ENCODE measurements at regions not wholly inside any gene's neighbourhood (a gene's known extent, or its start where the extent isn't known, plus 50 kb on each side); places are given as distances from the start of the nearest gene placed in this dataset.

DNA sequence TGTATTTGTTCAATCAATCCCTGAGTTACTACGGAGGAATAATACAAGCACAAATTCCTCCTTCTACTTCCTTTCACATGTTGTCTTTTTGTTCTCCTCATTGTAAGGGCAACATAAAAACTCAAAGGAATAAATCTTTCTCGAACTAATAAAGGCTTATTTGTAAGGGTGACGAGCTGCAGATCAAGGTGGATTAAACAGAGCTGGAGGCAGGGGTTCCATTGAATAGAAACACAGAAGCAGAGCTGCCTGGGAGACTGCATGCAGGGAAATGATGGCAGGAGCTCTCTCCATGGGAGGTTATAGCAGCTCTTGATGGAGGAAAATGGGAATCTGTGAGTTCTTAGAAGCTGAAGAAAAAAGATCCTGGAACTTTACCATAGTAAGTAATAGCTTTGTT lies 160.2 kb downstream of the CYYR1 start:
- no peak for DNase-seq (ENCODE audit: low spot score)

DNA sequence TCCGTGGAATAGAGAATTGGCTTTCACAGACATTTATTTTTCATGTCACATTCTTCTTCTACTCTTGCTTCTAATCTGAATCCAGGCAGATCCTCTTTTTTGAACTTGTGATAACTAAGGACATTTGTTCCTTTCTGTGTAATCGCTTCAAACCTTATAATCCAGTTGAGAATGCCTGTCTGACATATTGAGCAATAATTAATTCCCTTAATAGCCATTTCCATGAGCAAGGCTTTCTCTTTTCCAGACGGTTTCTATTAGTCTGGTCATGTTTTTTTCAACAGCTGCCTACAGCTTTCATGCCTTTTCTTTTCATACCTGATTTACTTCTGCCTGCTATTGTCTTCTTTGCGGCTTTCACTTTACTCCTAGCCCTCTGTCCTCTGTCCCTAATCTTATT lies 163.4 kb downstream of the CYYR1 start:
- DNase-seq (ENCODE audit: low spot score) = no peak

DNA sequence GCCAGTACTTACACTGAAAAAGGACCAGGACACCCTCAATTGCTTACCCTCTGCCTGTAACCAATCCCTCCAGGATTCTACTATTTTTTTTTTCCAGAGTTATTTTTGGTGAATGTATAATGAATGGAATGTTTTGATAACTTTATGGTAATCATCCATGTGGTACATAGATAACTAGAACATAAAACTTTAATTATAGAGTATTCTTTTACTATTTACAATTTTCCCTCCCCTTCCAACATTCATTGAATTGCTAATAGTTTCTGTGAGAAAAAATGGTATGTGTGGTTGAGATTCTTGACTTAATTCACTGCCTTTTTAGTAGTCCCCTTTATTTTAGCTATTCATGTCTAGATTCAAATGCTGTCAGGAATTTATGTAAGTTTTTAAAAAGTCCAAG lies 164.6 kb downstream of the CYYR1 start:
- no peak for DNase-seq (ENCODE audit: low spot score)

DNA sequence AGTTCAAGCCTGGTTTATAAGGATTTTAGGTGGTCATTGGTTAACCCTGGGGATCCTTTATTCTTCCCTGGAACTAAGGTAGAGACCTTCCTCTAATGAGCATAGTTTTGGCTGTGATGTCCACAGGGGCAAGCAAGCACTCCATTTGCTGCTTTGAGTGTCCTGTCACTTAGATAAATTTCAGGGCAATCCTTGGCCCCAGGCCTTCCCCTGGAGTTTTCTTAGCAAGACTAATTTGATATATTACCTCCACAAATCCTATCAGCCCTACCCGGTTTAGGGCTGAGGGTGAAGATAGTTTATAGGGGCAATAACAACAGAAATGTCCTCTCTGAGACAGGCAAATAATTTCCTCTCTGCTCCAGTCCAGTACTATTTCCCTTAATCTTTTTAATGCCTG lies 166.6 kb downstream of the CYYR1 start:
- no peak for DNase-seq (ENCODE audit: low spot score)

DNA sequence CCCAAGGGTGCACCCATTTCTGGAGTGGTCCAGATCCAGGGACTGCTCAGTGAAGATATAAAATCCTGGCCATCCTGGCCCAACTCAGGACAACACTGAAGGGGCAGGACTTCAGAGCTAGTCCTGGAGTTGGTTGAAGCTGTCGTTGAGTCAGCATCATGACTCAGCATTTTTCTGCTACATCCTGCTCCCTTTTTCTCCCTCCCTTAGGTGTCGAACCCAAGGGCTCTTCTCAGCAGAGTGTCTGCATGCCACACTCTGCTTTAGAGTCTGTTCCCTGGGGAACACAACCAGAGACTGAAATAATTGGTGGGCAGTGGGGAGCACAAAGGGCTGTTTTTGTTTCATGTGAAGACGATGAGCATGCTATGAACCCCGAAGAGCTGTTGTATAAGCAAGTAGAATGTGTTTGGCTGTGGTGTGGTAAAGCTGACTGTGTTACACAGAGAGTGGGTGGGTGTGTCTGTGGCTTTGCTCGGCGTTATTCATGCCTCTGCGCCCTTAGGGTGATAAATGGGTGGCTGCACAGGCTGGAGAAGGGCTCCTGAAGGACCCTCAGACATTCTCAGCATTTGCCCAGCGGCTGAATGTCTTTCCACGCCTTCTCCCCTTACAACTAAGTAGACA lies 167.2 kb downstream of the CYYR1 start:
- peak; percentile 14 for DNase-seq (ENCODE audit: low spot score)

DNA sequence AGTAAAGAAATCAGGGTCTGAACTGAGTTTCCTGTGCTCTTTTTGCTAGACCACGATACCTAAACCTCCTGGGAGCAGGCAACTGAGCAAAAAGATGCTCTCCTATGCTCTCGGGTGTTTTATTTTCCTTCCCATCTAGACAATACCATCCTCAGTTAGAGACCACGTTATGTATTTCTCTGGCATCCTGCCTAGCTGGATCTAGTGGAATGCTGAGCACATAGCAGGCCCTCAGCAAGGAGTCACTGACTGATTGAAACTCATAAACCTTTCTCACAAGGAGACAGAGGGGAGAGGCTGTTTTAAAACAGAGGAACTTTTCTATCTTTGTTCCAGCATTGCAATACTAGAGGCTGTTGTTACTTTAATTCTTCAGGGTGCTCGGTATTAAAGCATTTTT lies 168.0 kb downstream of the CYYR1 start:
- no peak for DNase-seq (ENCODE audit: low spot score)

DNA sequence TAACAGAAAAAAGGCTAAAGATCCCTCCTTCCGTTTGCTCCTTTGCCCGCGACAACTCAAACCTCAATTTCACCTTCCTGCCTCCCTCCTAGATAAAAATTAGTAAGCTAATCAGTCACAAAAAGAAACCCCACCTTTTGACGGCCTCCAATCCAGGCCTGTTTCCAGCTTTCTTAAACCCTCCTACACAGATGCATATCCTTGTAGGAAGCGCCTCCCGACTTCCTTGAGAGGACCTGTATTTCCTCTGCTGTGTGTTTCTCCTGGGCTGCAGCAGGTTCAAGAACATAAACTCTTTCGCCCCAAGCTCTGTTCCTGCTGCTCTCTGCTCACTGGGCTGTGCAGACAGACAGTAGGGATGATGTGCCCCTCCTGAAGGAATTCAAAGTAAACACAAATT lies 168.8 kb downstream of the CYYR1 start:
- no peak for DNase-seq (ENCODE audit: low spot score)

DNA sequence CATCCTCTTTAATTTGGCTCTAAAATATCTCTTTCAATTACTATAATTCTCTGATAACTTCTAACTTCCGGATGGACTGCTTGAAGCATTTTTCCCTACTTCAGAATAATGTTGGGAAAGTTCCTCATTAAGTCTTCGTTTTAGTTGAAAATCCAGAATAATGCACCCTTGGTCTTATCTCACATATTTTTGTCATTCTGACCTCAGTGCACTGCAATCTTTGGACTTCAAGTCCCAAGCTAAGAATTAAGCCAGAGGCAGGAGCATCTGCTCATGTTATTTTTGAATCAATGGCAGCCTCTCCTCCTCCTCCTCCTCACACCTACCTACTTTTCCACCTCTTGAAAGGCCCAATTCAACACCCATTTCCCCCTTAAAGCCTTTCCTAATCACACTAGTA lies 169.8 kb downstream of the CYYR1 start:
- no peak for DNase-seq (ENCODE audit: low spot score)

DNA sequence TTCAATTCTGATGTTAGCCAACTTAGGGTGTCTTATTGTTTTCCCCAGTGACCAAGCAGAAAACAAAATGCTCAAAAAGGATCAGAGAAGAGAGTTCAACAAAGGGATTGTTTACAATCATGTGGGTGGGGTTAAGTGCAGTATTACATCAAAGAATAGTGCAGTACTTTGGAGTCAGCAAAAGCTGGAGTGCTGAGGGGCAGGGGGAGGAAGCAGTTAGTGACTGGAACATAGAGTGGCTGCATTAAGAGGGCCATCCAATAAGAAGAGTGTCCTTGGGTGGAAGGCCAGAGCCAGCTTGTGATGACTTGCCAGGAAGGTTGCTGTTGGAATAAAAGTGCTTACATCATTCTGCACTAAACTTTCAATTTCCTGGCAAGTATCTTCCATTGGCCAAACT lies 175.5 kb downstream of the CYYR1 start:
- no peak for DNase-seq (ENCODE audit: low spot score)

DNA sequence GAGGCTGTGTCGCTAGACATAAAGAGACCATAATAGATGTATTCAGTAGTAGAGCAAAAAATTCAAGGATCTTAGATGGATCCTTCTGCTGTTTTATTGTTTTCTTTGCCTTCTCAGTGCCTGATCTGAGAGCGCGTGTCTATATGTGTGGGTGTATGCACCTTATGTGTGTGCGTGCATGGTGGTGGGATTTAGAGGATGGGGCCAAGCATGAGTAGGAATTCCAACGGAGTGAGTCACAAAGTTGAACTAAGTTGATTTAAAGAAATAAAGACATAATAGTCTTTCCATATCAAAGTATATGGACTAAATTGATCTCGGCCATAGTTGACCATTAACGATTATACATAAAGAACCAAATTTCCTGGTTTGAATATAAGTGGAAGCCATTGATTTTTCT lies 178.7 kb downstream of the CYYR1 start:
- no peak for DNase-seq (ENCODE audit: low spot score)

DNA sequence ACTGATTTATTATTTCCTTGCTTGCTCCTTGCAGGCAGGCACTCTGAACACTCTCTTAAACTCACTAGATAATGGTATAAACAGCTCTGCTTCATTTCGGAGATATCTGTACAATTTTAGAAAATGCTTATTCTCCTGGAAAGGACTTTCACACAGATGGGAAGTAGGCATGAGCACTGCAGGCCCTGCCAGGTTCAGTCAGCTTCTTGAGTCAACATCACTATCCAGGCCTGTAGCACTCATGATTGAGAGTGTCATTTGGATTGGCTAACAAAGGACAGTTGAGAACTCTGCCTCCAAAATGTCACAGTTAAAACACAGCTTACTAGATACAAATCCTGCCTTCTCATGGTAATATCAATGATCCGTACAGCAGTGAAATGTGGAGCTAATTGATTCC lies 181.9 kb downstream of the CYYR1 start:
- DNase-seq (ENCODE audit: low spot score) = peak; percentile 11

DNA sequence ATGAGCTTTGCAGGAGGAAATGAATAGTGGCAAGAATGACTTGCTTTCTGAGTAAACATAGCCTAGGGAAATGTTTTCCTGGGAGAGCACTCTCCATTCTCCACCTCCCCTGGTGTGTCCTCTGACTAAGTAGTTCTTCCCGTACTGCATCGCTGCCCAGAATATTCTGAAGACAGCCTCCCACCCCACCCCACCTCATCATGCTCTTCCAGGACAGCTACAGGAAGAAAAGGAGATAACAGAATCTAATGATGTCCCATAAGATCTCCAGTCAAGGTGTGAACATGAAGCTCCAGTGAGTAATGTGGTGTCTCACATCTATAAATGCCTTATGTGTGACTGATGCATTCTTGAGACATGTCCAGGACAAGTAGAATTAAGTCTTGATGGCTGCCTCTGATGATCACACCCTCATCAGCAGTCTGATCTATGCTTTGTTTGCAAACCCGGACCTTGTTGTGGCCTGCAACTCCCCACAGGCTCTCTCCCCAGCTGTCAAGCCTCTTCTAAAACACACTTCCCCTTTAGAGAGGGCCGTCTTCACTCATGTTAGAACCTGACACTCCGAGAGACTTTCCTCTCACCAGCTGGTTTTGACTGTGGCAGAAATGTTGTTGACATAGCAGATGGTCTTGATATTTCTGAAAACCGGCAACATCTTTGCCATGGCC lies 183.0 kb downstream of the CYYR1 start:
- peak; percentile 4 for DNase-seq (ENCODE audit: low spot score)

DNA sequence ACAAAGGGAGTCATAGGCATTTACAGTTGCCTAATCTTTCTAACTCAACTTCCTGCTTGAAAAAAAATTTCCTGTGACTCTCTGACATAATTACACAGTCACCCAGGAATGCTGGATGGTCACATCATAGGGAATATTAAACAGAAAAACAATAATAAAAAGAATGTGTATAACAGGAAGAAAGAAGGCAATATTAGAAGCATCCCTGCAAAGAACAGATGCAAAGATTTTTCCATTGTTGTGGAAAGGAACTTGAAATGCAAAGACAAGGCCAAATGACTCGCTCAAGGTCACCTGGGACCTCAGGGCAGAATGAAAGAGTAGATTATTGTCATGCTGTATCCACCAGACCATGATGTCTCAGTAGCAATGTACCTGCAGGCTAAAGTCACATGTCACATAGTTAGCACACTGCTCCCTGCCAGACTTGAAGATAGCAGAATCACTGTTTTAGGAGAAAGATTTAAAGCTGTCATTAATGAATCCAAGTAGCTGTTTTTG lies 184.3 kb downstream of the CYYR1 start:
- no peak for DNase-seq (ENCODE audit: low spot score)

DNA sequence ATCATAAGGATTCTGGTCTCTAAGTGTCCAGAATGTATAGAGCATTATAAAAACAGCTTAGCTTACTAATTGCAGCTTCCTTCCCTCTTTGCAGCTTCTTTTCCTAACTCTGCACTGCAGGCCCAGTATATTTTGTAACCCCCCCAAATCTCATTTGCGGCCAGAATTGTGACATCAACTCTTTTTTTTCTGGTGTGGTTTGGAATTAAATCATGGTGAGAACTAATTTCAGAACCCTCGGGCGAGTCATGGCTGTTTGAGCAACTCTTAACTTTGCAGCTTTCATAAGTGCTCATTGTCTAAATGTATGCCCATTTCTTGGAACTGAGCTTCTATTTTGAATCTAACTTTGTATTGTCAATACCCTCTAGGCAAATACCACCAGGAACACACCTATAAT lies 187.4 kb downstream of the CYYR1 start:
- no peak for DNase-seq (ENCODE audit: low spot score)

DNA sequence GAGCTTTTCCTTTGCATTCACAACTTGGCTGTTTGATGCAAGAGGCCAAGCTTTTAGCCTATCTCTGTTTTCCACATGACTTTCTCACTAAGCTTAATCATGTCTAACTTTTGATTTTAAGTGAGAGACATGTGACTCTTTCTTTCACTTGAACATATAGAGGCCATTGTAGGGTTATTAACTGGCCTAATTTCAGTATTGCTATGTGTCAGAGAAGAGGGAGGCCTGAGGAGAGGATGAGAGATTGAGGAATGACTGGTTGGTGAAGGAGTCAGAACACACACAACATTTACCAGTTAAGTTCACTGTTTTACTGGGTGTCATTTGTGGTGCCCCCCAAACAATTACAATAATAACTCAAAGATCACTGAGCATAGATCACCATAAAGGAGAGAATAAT lies 193.5 kb downstream of the CYYR1 start:
- no peak for DNase-seq (ENCODE audit: low spot score)

DNA sequence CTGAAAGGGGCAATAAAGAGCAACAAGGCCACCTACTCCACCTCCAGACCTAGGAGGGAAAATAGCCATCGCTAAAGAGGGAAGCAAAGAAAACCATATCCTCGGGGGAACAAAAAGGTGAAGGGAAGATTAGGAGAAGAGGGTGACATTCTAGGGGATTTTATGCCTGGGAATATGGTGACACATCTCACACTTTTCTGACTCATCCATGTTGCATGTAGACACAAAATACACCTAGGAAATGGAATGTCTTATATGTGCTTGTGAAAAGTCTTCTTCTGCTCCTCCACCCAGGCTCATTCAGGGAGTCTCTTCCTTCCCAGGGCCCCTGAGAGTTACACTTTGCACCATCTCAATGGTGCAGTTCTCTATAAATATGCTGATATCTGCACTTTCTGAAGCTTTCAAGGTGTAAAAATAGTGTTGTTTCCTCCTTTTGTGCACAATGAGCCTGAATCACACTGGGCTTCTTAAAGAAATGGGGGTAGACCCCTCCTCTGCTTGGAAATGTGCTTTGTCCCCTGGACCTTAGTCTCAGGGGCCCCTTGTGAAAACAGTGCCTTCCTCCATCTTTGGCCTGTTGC lies 195.9 kb downstream of the CYYR1 start:
- DNase-seq (ENCODE audit: low spot score) = no peak

DNA sequence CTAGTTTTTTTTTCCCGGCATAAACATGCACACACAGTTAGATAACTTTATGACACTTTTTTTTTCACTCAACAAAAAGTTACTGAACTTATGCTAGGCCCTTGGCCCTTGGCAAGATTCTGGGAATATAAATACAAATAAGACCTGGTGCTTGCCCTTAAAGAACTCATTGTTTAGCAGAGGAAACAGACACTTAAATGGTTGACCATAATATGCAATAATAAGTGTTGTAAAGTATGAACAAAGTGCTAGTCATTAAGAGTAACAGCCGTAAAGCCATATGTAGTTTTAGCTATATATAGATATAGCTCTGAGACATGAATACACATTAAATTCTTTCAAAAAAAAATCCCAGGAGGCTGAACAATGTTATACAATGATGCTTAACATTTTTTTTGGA lies 198.3 kb downstream of the CYYR1 start:
- no peak for DNase-seq (ENCODE audit: low spot score)

DNA sequence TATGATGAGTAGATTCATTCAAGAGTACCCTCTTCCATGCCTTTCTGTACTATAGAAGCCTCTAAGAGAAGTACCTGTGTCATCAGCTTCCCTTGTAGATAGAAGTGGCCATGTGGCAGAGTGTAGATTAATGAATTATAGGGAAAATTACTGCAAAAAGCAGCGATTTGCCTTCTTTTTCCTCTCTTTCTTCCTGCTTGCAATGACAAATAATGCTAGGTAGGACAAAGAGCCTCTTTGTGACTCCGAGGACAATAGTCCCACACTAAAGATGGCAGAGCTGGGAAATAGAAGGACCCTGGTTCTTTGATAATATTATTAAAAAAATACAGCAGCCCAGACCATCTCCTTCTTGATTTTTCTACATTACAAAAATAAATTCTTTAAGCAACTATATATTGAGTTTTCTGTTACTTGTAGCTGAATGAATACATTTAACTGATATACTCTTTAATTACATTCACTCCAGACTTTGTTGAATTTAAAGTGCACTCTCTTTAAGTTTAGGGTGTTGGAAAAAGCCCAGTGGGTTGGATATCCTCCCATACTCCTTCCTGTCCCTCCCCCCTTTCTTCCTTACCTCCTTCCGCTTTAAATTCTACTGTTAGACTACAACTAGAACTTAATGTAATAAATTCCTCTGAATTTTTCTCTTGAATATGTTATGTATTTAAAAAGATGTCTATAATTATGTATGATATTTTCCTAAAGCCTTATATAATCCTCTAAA lies 198.2 kb upstream of the APP start:
- peak; percentile 80 for DNase-seq (ENCODE audit: low spot score)

DNA sequence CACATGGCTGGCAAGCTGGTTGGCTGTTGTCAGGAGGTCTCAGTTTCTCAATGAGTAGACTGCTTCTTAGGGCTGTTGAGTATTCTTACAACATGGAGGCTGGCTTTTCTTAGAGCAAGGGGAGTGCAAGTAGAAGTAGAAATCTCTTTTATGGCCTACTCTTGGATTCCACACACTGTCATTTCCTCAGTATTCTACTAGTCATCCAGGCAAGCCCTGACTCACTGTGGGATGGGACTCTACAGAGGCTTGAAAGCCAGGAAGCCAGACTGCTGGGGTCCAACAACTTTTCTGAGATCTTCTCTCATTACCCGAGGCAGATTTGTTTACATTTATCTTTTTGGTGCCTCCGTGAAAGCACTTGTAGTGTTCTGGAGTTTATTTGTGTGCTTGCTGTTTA lies 196.2 kb upstream of the APP start:
- DNase-seq (ENCODE audit: low spot score) = no peak

DNA sequence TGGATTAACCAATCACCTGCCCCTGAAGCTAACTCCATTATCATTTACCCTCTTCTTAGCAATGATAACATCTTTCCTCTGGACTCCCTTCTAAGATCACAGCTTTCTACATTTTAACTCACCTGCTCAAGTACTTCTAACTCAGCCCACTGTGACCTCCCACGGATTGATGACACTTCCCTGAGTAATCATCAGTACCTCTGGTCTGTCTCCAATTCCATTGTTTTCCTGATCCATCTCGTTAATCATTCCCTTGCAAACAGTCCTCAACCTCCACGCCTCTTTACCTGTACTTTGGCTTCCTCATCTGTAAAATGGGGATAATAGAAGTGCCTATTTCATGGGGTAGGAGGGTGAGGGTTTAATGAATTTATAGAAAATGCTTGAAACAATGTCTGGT lies 195.3 kb upstream of the APP start:
- no peak for DNase-seq (ENCODE audit: low spot score)

DNA sequence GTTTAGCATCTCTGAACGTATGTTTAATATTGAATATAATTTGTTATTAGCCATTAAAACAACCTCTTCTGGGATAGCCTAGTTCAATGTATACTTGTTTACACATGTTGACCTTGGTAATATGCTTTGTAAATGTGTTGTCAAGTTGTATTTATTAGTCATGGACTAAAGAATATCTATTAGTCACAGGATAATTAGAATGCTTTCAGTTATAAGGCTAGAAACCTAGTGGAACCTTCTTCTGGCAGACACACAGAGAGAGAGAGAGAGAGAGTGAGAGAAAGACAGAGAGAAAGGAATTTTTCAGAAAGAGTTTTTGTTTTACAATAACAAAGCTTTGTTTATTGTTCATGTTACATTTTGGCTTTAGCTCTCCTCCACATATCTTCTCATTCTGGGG lies 181.1 kb upstream of the APP start:
- no peak for DNase-seq (ENCODE audit: low spot score)

DNA sequence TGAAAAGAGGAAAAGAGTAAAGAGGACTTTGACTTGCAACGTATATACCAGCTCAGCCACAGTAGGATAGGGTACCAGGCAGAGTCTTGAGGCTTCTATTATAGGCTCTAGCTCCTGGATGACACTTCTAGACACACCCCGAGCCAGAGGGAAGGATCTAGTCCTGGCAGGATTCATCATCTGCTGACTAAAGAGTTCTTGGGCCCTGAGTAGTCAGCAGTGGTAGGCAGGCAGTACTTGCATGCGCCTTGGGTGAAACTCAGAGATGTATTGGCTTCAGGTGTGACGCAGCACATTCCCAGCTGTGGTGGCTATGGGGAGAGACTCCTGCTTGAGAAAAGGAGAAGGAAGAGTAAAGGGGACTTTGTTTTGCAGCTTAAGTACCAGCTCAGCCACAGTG lies 162.3 kb upstream of the APP start:
- no peak for DNase-seq (ENCODE audit: low spot score)

Data from pons (tissue), 1 donor.